HG03457 (cell line): ENCODE measurements at regions not wholly inside any gene's neighbourhood (a gene's known extent, or its start where the extent isn't known, plus 50 kb on each side); places are given as distances from the start of the nearest gene placed in this dataset.

Experiments
- ATAC-seq: cut with Tn5 transposase; IDR thresholded peaks from one replicate; pipeline ENCODE4 v1.9.1; 2021; ENCODE audit warnings: moderate number of reproducible peaks; ENCODE audit not compliant: unreplicated experiment

GRCh38 chr3:3745693-3746092 lies 53.5 kb upstream of the LRRN1 start:
- no peak for ATAC-seq

- ATAC-seq: no peak
Observed at GRCh38 chr3:3744826-3745225, 54.4 kb upstream of the LRRN1 start.

GRCh38 chr3:3743754-3744153 lies 55.5 kb upstream of the LRRN1 start:
- ATAC-seq: no peak

GRCh38 chr3:3740061-3740460 lies 59.2 kb upstream of the LRRN1 start:
- no peak for ATAC-seq

- no peak for ATAC-seq
Observed at GRCh38 chr3:3739330-3740060, 59.7 kb upstream of the LRRN1 start.

- no peak for ATAC-seq
Observed at GRCh38 chr3:3737531-3737930, 61.7 kb upstream of the LRRN1 start.

- no peak for ATAC-seq
Observed at GRCh38 chr3:3735919-3736318, 63.3 kb upstream of the LRRN1 start.

GRCh38 chr3:3734881-3735280 lies 64.3 kb upstream of the LRRN1 start:
- ATAC-seq: no peak

GRCh38 chr3:3729261-3729660 lies 70.0 kb upstream of the LRRN1 start:
- ATAC-seq: no peak

- no peak for ATAC-seq
Observed at GRCh38 chr3:3726549-3726948, 72.7 kb upstream of the LRRN1 start.

GRCh38 chr3:3714572-3714971 lies 84.7 kb upstream of the LRRN1 start:
- ATAC-seq: no peak

GRCh38 chr3:3712971-3713370 lies 86.3 kb upstream of the LRRN1 start:
- ATAC-seq: no peak

- no peak for ATAC-seq
Observed at GRCh38 chr3:3708769-3709115, 90.5 kb upstream of the LRRN1 start.

GRCh38 chr3:3707858-3708768 lies 91.1 kb upstream of the LRRN1 start:
- no peak for ATAC-seq

GRCh38 chr3:3705090-3705775 lies 94.0 kb upstream of the LRRN1 start:
- no peak for ATAC-seq

GRCh38 chr3:3701949-3702348 lies 97.3 kb upstream of the LRRN1 start:
- no peak for ATAC-seq

- ATAC-seq: no peak
Observed at GRCh38 chr3:3699816-3700633, 99.2 kb upstream of the LRRN1 start.

GRCh38 chr3:3699407-3699806 lies 99.8 kb upstream of the LRRN1 start:
- no peak for ATAC-seq

GRCh38 chr3:3696345-3696744 lies 102.9 kb upstream of the LRRN1 start:
- no peak for ATAC-seq

GRCh38 chr3:3693593-3693992 lies 105.6 kb upstream of the LRRN1 start:
- no peak for ATAC-seq
